Osteoblast (primary cell): ENCODE measurements at regions not wholly inside any gene's neighbourhood (a gene's known extent, or its start where the extent isn't known, plus 50 kb on each side); places are given as distances from the start of the nearest gene placed in this dataset.

Source experiments
- DNase-seq: peaks from one replicate; pipeline ENCODE4 v3.0.0; 2011; ENCODE audit warnings: low spot score, mixed read lengths; ENCODE audit not compliant: insufficient read length; ENCODE audit errors: missing footprints
- H2AFZ ChIP-seq: 2 replicates; pipeline ENCODE4 v1.6.0; 2011; ENCODE audit warnings: mild to moderate bottlenecking, low read length
- H3K27ac ChIP-seq: 2 replicates; pipeline ENCODE4 v1.5.1; 2011; ENCODE audit warnings: mild to moderate bottlenecking, low read depth, low read length, moderate library complexity
- H3K27me3 ChIP-seq: 2 replicates; pipeline ENCODE4 v1.6.0; 2012; ENCODE audit warnings: mild to moderate bottlenecking, control low read depth, inconsistent platforms, low read length, moderate library complexity; ENCODE audit not compliant: insufficient read depth
- H3K36me3 ChIP-seq: 2 replicates; pipeline ENCODE4 v1.5.1; 2011; ENCODE audit warnings: mild to moderate bottlenecking, low read length, control low read depth, moderate library complexity; ENCODE audit not compliant: insufficient read depth
- H3K4me1 ChIP-seq: 2 replicates; pipeline ENCODE4 v1.5.1; 2011; ENCODE audit warnings: mild to moderate bottlenecking, low read length, control low read depth, moderate library complexity; ENCODE audit not compliant: insufficient read depth
- H3K4me2 ChIP-seq: 2 replicates; pipeline ENCODE4 v1.6.0; 2011; ENCODE audit warnings: mild to moderate bottlenecking, low read length; ENCODE audit not compliant: insufficient read depth
- H3K4me3 ChIP-seq: fragments of 200-600 bp; sonication (generic); 3 replicates; pipeline ENCODE4 v1.5.1; 2012; ENCODE audit warnings: mild to moderate bottlenecking, low read length, inconsistent platforms; ENCODE audit not compliant: insufficient read depth
- H3K79me2 ChIP-seq: 2 replicates; pipeline ENCODE4 v1.6.0; 2012; ENCODE audit warnings: mild to moderate bottlenecking, low read length, control low read depth, inconsistent platforms; ENCODE audit not compliant: insufficient read depth
- H3K9me3 ChIP-seq: 2 replicates; pipeline ENCODE4 v1.5.1; 2011; ENCODE audit warnings: low read depth, low read length, control low read depth
- H4K20me1 ChIP-seq: 2 replicates; pipeline ENCODE4 v1.6.0; 2012; ENCODE audit warnings: mild to moderate bottlenecking, low read length, control low read depth; ENCODE audit not compliant: insufficient read depth
- TF ChIP-seq, protein P1 (sequence below): IDR thresholded peaks from 2 replicates; pipeline ENCODE4 v1.5.1; 2011; ENCODE audit warnings: mild to moderate bottlenecking, low read depth, low read length, moderate library complexity; ENCODE audit errors: extremely low read depth

DNA sequence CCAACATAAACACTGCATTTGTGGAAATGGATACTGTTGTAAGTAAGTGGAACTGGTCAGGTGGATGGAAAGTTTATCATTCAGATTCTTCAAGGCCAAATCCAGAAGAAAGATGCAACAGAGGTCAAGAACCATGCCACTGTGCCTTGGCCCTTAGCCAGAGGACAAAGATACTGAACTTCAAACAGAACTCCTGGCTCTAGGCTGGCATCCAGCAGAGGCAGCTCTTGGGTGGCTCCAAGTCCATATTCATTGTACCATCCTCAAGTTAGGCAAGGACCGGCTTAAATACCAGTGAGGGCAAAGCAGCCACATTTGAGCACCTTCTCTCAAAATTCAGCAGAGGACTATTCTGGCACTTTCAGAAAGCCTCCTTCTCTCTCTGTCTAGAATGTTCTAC lies 53.2 kb downstream of the DNAAF9 start:
- no peaks in the 10 kb centered on the region for H3K79me2 ChIP-seq
- no peak overlapping the region for H3K4me2 ChIP-seq
- H3K4me1 ChIP-seq = no peaks in the 10 kb centered on the region
- H3K27ac ChIP-seq = no peak overlapping the region
- DNase-seq = no peak
- no peak overlapping the region for H2AFZ ChIP-seq
- TF ChIP-seq, protein P1, sequence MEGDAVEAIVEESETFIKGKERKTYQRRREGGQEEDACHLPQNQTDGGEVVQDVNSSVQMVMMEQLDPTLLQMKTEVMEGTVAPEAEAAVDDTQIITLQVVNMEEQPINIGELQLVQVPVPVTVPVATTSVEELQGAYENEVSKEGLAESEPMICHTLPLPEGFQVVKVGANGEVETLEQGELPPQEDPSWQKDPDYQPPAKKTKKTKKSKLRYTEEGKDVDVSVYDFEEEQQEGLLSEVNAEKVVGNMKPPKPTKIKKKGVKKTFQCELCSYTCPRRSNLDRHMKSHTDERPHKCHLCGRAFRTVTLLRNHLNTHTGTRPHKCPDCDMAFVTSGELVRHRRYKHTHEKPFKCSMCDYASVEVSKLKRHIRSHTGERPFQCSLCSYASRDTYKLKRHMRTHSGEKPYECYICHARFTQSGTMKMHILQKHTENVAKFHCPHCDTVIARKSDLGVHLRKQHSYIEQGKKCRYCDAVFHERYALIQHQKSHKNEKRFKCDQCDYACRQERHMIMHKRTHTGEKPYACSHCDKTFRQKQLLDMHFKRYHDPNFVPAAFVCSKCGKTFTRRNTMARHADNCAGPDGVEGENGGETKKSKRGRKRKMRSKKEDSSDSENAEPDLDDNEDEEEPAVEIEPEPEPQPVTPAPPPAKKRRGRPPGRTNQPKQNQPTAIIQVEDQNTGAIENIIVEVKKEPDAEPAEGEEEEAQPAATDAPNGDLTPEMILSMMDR = no peak
- H3K4me3 ChIP-seq = no peak overlapping the region
- H3K9me3 ChIP-seq = no peaks in the 10 kb centered on the region
- H3K27me3 ChIP-seq = no peaks in the 10 kb centered on the region
- H3K36me3 ChIP-seq = peaks cover 14% of the 10 kb centered on the region
- H4K20me1 ChIP-seq = no peaks in the 10 kb centered on the region

DNA sequence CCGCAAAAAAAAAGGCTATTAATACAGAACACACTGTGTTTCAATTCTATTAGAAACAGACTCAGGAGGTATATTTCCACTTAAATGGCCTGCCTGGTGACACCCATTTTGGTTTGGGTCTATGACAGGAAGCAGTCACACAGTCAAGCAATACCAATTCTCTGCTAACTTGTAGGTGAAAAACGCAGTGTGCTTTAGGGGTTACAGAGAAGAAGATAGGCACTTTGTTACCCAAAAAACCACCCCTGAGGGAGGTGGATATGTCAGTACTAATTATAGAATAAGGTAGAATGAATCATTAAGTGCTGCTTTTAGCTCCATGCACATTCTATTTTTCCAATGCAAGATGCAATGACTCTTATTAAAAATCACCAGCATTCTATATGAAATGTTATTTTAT lies 53.8 kb downstream of the DNAAF9 start:
- no peaks in the 10 kb centered on the region for H4K20me1 ChIP-seq
- no peak overlapping the region for H3K4me3 ChIP-seq
- H3K79me2 ChIP-seq = no peaks in the 10 kb centered on the region
- H3K4me2 ChIP-seq = no peak overlapping the region
- H3K36me3 ChIP-seq = peaks cover 12% of the 10 kb centered on the region
- H2AFZ ChIP-seq = no peak overlapping the region
- H3K27me3 ChIP-seq = no peaks in the 10 kb centered on the region
- TF ChIP-seq, protein P1 = no peak
- no peak overlapping the region for H3K27ac ChIP-seq
- H3K4me1 ChIP-seq = no peaks in the 10 kb centered on the region
- no peak for DNase-seq
- no peaks in the 10 kb centered on the region for H3K9me3 ChIP-seq

DNA sequence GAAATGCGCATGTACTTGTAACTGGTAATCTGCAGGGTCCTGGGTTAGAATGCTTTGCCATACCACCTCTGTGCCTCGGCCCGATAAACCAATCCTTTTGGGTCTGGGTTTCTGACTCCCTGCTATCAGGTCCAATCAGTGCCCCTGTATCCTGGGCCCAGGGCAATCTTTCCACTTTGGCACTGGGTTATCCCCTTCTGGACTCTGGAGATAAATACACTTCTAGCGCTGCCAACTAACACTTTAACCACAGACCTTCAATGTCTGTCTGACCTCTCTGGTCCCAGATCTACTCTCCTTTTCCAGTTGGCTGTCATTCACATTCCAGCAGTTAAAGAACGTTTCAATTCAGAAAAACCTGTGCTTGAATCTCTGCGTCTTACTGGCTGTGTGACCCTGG lies 55.3 kb downstream of the DNAAF9 start:
- Histone ChIP-seq H3K4me2 (no peak overlapping the region), H3K36me3 (peaks cover 12% of the 10 kb centered on the region), H3K4me3 (no peak overlapping the region), H3K27ac (no peak overlapping the region), H3K9me3 (no peaks in the 10 kb centered on the region), H3K79me2 (no peaks in the 10 kb centered on the region), H4K20me1 (no peaks in the 10 kb centered on the region), H3K27me3 (no peaks in the 10 kb centered on the region), H2AFZ (no peak overlapping the region), H3K4me1 (no peaks in the 10 kb centered on the region)
- no peak for DNase-seq
- TF ChIP-seq, protein P1 = no peak

DNA sequence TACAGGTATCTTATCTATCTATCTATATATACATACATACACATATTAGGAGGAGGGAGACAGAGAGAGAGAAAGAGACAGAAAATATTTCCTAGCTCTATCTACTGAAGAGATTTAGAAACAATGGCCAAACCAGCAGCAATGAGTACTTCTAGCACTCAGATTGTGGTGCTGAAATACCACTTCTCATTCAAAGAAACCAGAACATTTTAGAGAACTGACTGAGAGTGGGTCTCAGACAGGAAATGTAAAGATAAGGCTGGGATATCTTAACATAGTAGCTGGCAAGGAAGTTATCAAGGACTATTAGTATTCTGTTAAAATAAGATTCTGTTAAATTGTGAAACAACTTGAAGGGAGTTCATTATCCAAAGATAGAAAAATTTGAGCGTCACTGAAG lies 57.0 kb downstream of the DNAAF9 start:
- H3K27me3 ChIP-seq = no peaks in the 10 kb centered on the region
- peaks cover 12% of the 10 kb centered on the region for H3K36me3 ChIP-seq
- no peaks in the 10 kb centered on the region for H3K9me3 ChIP-seq
- no peaks in the 10 kb centered on the region for H3K79me2 ChIP-seq
- H2AFZ ChIP-seq = no peak overlapping the region
- no peaks in the 10 kb centered on the region for H3K4me1 ChIP-seq
- no peak overlapping the region for H3K4me2 ChIP-seq
- H3K27ac ChIP-seq = no peak overlapping the region
- no peak overlapping the region for H3K4me3 ChIP-seq
- TF ChIP-seq, protein P1 = no peak
- DNase-seq = no peak
- no peaks in the 10 kb centered on the region for H4K20me1 ChIP-seq
